ENCODE measurements at regions not wholly inside any gene's neighbourhood (a gene's known extent, or its start where the extent isn't known, plus 50 kb on each side); places are given as distances from the start of the nearest gene placed in this dataset.

GRCh38 chr7:24356718-24357386 lies 72.9 kb downstream of the NPY start:
- TF ChIP-seq USF1 (IDR thresholded peaks at IDR 0.05) (no peak), NFIC (IDR thresholded peaks at IDR 0.05) (no peak), TCF12 (IDR thresholded peaks at IDR 0.05; ENCODE audit: low read depth) (no peak), YY1 (IDR thresholded peaks at IDR 0.05; ENCODE audit: low read depth) (no peak), RAD21 (IDR thresholded peaks at IDR 0.05; ENCODE audit: low read depth) (no peak), EGR1 (IDR thresholded peaks at IDR 0.05) (no peak), CEBPB (IDR thresholded peaks at IDR 0.05) (no peak), MAX (IDR thresholded peaks at IDR 0.05) (no peak), EP300 (IDR thresholded peaks at IDR 0.05; ENCODE audit: borderline replicate concordance) (no peak), FOXM1 (IDR thresholded peaks at IDR 0.05; ENCODE audit: borderline replicate concordance, low read depth) (no peak), TAF1 (IDR thresholded peaks at IDR 0.05; ENCODE audit: low read depth) (no peak)
- TF ChIP-seq, protein P1, sequence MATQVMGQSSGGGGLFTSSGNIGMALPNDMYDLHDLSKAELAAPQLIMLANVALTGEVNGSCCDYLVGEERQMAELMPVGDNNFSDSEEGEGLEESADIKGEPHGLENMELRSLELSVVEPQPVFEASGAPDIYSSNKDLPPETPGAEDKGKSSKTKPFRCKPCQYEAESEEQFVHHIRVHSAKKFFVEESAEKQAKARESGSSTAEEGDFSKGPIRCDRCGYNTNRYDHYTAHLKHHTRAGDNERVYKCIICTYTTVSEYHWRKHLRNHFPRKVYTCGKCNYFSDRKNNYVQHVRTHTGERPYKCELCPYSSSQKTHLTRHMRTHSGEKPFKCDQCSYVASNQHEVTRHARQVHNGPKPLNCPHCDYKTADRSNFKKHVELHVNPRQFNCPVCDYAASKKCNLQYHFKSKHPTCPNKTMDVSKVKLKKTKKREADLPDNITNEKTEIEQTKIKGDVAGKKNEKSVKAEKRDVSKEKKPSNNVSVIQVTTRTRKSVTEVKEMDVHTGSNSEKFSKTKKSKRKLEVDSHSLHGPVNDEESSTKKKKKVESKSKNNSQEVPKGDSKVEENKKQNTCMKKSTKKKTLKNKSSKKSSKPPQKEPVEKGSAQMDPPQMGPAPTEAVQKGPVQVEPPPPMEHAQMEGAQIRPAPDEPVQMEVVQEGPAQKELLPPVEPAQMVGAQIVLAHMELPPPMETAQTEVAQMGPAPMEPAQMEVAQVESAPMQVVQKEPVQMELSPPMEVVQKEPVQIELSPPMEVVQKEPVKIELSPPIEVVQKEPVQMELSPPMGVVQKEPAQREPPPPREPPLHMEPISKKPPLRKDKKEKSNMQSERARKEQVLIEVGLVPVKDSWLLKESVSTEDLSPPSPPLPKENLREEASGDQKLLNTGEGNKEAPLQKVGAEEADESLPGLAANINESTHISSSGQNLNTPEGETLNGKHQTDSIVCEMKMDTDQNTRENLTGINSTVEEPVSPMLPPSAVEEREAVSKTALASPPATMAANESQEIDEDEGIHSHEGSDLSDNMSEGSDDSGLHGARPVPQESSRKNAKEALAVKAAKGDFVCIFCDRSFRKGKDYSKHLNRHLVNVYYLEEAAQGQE (IDR thresholded peaks at IDR 0.05; ENCODE audit: low read depth): no peak

Data from Ishikawa (cell line).